Adrenal gland (tissue), 5 donors: ENCODE measurements at regions not wholly inside any gene's neighbourhood (a gene's known extent, or its start where the extent isn't known, plus 50 kb on each side); places are given as distances from the start of the nearest gene placed in this dataset.

Experiments used
- POLR2A ChIP-seq, 2 donors: fragments of 450-650 bp; IDR thresholded peaks; one replicate each; pipeline ENCODE4 v1.6.1; 2017; ENCODE audit warnings: antibody characterized with exemption in 2 of 2, mild to moderate bottlenecking in 2 of 2, moderate library complexity in 1 of 2
- TF ChIP-seq, protein P1 (sequence below), 6 experiments: fragments of 450-650 bp in 4 of 6; fragments of 200-600 bp in 2 of 6; sonication (generic) in 1 of 6; IDR thresholded peaks; 1 replicate in 5 of 6; 2 replicates in 1 of 6; pipeline versions ENCODE4 v1.5.1 to v1.8.0; 2016 to 2021; ENCODE audit warnings: antibody characterized with exemption in 6 of 6, mild to moderate bottlenecking in 2 of 6, moderate library complexity in 1 of 6
- donor health status: DM: no; HTN: no; CAD: no.

DNA sequence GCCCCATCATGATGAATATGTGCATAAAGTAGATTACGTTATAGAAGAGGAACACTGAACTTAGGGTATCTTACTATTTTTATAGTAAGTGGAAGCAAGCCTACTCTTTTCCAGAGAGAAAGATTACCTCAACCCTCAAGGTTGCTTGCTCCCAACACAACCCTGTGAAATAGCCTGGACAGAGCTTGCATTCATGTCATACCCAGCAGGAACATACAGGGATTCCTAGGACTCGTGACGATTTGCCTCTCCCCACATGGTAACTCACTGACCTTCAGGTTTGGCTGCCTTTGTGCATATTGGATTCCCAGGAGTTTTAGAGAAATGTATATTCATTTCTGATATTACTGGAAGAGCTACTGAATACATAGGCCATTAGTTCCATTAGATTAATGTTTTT is 80.5 kb downstream of the BLTP1 start:
- TF ChIP-seq, protein P1, sequence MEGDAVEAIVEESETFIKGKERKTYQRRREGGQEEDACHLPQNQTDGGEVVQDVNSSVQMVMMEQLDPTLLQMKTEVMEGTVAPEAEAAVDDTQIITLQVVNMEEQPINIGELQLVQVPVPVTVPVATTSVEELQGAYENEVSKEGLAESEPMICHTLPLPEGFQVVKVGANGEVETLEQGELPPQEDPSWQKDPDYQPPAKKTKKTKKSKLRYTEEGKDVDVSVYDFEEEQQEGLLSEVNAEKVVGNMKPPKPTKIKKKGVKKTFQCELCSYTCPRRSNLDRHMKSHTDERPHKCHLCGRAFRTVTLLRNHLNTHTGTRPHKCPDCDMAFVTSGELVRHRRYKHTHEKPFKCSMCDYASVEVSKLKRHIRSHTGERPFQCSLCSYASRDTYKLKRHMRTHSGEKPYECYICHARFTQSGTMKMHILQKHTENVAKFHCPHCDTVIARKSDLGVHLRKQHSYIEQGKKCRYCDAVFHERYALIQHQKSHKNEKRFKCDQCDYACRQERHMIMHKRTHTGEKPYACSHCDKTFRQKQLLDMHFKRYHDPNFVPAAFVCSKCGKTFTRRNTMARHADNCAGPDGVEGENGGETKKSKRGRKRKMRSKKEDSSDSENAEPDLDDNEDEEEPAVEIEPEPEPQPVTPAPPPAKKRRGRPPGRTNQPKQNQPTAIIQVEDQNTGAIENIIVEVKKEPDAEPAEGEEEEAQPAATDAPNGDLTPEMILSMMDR (IDR thresholded peaks at IDR 0.05): no peak
- no peak for TF ChIP-seq POLR2A (IDR thresholded peaks at IDR 0.05)
